LNCaP clone FGC (cell line): ENCODE measurements at regions not wholly inside any gene's neighbourhood (a gene's known extent, or its start where the extent isn't known, plus 50 kb on each side); places are given as distances from the start of the nearest gene placed in this dataset.
A peak's percentile ranks its signal among the peaks of the same experiment; 100 is the strongest.

Experiments used
- DNase-seq: peaks from one replicate; pipeline ENCODE4 v3.0.0-alpha.2; 2011; ENCODE audit warnings: low read depth
- H3K4me3 ChIP-seq: 2 replicates; pipeline ENCODE4 v1.5.1; 2011; ENCODE audit warnings: mild to moderate bottlenecking, low read depth, low read length, control low read depth
- CTCF ChIP-seq: IDR thresholded peaks from 2 replicates; pipeline ENCODE4 v1.5.1; 2012; ENCODE audit warnings: mild to moderate bottlenecking; ENCODE audit not compliant: control insufficient read depth, insufficient read depth; ENCODE audit errors: extremely low read depth

GRCh38 chr1:34450325-34450724 is 273.6 kb downstream of the C1orf94 start:
- H3K4me3 ChIP-seq, result no peak overlapping the region
- TF ChIP-seq CTCF, result no peak
- no peak for DNase-seq

GRCh38 chr1:34452451-34452850 is 275.7 kb downstream of the C1orf94 start:
- H3K4me3 ChIP-seq, result no peak overlapping the region
- TF ChIP-seq CTCF, result no peak
- no peak for DNase-seq

GRCh38 chr1:34455121-34455520 is 278.4 kb downstream of the C1orf94 start:
- no peak for DNase-seq
- no peak for TF ChIP-seq CTCF
- H3K4me3 ChIP-seq, result no peak overlapping the region

- peak; percentile 64 for TF ChIP-seq CTCF
- peak; percentile 50 for DNase-seq
- no peak overlapping the region for H3K4me3 ChIP-seq
Measured at GRCh38 chr1:34460193-34460592, 283.5 kb downstream of the C1orf94 start.

- TF ChIP-seq CTCF, result no peak
- no peak overlapping the region for H3K4me3 ChIP-seq
- DNase-seq, result no peak
Measured at GRCh38 chr1:34470401-34470800, 284.4 kb upstream of the GJB5 start.

- TF ChIP-seq CTCF, result no peak
- no peak for DNase-seq
- no peak overlapping the region for H3K4me3 ChIP-seq
Measured at GRCh38 chr1:34474566-34474965, 280.3 kb upstream of the GJB5 start.

- no peak overlapping the region for H3K4me3 ChIP-seq
- TF ChIP-seq CTCF, result no peak
- no peak for DNase-seq
Measured at GRCh38 chr1:34476371-34476770, 278.5 kb upstream of the GJB5 start.
